Stimulated activated naive CD4-positive, alpha-beta T cell treated with Interleukin-2 at 50 U/mL for 16 hours (primary cell): ENCODE measurements at regions not wholly inside any gene's neighbourhood (a gene's known extent, or its start where the extent isn't known, plus 50 kb on each side); places are given as distances from the start of the nearest gene placed in this dataset.

ENCODE experiments used
- DNase-seq: peaks from one replicate; lab custom pipeline; 2025; lab: John Stamatoyannopoulos, UW

DNA sequence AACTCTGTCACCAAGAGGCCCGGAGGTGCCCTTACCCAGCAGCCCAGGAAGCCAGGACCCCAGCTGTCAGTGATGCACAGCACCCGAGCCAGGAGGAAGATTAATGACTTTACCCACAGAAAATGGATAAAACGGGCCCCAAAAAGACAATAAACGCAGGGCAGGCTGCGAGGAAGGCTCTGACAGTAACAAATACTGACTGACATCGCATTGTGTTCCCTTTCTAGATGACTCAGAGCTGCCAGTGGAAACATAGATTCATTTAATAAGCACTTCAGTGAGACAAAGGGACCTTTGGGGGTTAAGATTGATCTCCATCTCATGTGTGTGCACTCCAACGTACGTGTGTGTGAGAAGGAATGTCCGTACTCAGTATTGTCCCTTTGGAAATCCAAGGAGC lies 225.3 kb upstream of the PPP2R3A start:
- DNase-seq: no peak

DNA sequence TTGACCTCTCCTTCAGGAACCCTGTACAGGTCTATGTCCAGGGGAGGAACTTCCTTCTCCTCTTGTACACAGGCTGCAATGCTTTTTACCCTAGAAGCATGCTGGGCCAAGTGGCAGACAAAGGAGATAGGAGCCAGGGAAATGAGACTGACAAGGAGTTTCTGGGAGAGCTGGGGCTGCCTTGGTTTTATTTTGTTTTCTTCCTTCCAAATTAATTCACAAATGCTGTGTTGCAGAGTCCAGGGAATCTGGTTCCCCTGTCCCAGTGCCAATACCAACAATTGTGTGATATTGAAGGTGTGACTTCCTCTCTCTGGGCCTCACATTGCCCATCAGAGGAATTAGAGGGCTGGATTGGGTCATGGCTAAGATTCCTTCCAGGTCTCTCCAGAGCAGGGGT lies 224.8 kb upstream of the PPP2R3A start:
- no peak for DNase-seq

DNA sequence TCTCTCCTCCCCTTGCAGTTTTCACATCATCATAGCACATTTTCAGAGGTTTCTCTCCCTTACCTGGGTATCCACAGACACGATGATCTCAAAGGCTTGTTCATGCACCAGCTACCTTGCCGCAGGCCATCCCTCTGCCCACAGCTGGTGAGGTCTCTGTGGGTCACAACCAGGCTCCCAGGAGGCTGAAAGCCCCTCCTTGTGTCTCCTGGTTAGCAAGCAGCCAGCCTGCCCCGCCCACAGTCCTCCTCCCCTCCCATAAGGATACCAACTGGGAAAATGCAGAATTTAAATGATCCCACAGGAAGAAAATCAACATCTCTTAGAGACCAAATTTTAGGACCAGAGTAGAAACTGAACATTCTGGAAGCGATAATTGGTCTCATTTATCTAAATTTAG lies 213.5 kb upstream of the PPP2R3A start:
- no peak for DNase-seq

DNA sequence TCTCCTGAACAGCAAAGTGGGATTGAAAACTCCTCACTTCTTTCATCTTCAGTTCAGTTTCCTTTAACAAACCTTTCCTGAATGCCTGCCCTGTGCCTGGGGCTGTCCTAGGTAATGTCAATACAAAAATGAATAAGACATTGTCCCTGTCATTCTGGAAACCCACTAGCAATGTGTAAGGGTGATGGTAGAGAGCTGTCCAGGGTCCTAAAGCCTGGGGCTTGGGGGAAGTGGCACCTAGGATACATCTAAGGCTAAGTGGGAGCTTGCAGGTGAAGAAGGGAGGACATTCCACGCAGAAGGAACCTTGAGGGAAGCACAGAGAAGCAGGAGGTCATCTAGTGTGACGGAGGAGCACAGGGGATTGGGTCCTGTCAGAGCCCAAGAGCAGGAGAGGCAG lies 212.7 kb upstream of the PPP2R3A start:
- DNase-seq: no peak

DNA sequence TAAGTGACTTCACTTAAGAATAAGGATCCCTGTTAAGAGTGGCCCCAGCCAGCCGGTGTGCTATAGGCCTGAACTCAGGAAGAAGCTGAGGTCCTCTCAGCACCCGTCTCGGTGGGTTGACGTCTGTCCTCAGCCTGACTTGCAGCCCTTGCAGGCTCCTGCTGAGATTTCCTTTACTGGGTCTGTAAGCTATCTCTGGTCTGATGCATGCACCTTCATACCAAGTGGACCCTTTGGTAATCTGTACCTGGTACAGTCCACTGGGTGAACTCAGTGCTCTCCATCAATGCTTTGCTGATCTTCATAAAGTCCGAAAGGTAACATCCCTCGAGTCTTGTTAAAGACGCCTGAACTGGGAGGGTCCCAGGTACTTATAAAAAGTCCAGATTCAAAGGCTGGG lies 212.0 kb upstream of the PPP2R3A start:
- DNase-seq: no peak

DNA sequence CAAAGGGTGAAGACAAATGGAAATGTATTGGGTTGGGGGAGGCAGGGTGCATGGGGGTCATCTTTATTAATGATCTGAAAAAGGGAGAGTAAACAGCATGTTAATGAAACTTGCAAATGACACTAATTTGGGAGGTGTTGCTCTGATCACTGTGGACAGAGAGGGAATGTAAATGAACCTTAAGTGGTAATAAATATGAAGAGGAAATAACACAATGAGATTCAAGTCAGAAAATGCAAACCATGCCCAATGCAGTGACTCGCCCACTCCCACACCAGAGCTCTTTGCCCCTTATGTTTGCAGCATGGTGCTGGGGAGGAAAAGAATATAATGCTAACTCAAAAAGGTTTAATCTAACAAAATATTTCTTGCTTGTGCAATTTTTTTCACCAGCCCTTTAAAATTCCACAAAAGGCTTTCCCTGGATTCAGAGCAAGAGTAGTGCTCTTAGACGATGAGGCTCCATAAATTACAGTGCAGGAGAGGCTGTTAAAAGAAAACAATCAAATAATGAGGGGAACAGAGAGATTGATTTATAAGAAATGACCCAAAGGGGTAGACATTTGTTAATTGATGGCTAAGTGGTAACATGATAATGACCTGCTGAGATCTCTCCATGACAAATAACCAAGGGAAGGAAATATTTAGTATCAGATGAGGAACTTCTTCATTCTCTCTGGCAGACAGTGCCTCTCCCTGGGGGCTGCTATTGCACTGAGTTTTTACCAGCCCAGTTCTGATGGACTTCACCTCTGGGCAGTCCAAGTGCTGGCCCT lies 210.0 kb upstream of the PPP2R3A start:
- no peak for DNase-seq

DNA sequence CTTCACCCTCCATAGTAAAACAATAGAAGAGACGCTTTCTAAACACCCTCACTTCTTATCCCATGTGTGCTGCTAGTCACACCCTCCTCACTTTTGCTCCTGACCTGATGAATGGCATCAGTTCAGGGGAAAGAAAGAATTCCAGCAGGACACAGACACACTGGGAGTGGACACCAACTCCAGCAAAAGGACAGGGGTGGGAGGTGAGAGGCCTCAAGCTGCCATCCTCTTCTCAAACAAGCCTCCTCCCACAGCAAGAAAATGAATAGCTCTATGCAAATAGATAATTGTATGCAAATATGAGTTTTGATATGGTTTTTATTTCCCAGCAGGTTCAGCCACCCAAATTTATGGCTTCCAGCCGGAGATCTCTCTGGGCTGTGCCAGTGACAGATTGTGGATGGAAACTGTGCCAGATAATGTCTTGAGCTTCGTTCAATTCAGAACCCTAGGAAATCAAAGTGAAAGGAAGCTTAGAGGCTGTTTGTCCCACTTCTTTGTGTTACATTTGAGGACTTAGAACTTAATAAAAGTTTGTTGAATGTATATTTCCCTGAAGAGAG lies 209.3 kb upstream of the PPP2R3A start:
- no peak for DNase-seq

DNA sequence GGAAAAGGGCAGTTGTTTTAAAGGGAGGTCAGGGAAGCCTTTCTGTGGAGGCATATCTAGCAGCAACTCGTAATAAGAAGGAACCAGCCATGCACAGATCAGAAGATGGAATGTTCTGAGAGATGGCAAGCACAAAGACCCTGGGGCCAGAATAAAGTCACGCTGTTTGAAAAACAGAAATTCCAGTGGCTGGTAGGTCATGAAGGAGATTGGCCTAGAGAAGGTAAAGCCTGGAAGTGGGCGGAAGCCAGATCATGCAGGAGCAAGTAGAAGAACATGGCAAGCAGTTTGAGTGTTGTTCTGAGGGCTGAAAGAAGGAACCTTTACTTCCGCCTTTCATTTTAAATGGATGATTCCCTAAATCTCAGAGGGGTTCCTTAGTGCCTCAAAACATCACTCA lies 208.1 kb upstream of the PPP2R3A start:
- no peak for DNase-seq

DNA sequence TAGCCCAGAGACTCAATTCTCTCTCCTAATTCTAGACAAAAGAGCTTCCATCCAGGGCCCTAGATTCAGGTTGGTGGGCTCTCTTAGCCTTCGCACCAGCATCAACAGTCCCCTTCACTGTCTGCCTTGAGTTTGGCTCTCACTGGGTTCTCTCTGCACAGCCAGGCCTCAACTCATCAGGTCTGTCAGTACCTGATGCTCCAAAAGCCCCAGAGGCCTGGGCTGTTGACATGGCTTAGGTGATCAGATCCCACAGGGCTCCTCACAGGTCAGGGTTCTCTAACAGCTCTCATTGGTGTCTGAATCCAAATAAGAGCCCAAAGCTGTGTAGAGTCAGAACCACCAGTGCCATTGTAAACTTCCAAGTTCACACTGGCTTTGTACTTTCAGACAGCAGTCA lies 206.6 kb upstream of the PPP2R3A start:
- DNase-seq: no peak

DNA sequence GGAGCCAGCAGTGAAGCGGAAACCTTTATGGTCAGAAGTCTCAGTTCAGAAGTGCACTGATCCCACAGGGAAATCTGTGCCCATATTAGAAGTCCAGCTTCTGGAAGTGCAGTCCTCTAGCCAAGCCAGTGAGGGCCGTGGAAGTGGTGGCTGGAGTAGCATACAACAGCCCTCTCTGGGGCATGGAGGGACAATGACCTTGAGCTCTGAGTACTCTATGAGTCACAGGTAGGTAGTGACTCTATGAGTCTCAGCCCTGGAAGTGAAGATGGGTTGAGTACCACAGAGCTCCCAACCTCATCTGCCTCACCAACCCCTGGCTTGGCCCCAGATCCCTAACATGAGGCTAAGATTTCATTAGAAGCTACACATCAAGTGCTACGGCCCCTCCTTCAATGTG lies 205.9 kb upstream of the PPP2R3A start:
- DNase-seq: no peak

DNA sequence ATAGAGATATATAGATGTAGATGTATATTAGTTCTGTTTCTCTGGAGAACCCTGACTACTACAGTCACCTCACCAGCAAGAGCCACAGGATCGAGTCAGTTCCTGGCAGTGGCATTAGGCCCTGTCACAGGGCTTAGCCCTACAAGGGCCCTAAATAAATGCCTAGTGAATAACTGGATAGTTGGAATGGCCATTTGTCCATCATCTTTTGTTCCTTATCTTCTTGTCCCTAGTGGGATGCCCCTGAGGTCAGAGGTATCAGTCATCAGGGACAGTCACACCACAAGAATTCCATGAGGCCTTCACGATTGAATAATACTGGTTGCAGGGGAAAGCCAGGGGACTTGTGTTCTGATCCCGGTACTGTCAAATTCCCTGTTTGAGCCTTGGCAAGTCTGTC lies 204.9 kb upstream of the PPP2R3A start:
- DNase-seq: no peak

DNA sequence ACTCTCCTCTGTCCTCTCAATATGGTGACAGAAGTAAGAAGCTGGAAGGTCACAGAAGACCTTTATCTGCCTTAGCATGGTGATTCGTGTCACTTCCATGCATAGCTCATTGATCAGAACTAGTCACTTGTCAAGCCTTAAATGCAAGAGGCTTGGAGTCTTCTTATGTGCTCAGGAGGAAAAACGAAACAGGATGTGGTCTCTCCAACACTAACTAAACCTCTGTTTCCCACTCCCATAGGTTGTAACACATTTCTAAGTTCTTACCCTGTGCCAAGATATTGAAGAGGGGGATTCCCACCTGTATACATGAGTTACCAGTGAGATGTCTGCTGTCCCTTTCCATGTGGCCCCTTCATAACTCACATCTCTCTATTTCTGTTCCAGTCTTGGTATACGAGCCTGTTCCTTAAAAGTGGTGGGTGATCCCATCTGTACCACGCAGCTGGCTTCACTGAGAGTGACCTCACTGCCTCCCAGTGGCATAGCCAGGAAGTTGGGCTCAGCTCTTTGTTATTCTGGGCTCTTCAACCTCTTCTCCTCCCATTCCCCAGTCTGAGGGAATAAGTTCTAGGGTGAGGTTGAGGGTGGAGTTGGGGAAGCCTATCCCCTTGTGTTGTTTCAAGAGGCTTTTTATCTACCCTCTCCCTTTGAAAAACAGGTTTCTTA lies 203.2 kb upstream of the PPP2R3A start:
- no peak for DNase-seq

DNA sequence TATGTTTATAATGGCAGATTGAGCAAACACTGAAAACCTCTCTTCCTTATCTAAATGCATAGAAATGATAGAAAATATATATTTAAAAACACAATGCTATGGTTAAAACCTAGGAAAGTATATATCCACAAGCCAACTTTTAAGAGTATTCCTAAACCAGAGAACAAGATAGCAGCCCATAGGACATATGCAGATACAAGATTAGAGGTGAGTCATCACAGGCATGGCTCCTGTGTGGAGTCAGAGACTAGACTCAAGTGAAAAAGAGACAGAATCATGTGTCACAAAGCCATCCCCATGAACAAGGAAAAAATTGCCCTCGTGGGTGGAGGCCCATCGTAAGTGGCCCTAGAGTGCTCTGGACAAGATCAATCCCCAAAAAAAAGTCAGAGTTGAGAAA lies 199.4 kb upstream of the PPP2R3A start:
- DNase-seq: no peak

DNA sequence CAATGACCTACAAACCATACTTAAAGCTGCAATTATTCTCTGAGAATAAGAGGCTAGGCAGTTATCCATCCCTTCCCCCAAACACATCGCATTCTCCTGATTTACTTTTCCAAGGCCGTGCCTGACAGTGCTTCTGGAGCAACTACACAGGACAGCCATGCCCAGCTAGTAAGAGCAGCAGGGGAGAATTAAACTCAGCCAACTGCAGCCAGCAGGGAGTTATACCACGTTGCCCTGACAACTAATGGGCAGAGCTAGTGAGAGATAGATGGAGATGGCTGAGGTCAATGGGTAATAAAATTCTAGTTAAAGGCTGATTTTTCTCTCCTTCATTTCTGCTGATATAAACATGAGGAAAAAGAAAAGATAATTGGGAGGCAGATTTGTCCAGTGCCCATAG lies 193.8 kb upstream of the PPP2R3A start:
- no peak for DNase-seq

DNA sequence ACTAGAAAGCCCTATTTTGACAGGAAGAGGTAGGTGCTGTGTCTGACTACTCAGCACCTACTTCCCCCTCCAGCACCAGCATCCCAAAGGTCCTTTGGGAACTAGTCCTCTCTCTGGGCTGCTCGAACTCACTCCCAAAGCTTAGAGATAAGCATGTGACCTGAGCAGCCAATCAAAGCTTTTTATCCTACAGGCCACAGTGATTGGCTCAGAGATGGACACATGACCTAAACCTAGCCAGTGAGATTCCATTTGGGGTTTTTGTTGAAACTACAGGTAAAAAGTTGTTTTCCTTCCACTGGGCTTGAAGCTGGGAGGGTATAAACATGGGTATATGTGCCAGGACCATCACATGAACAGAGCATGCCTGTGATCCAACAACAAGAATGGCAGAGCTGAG lies 186.5 kb upstream of the PPP2R3A start:
- DNase-seq: no peak

DNA sequence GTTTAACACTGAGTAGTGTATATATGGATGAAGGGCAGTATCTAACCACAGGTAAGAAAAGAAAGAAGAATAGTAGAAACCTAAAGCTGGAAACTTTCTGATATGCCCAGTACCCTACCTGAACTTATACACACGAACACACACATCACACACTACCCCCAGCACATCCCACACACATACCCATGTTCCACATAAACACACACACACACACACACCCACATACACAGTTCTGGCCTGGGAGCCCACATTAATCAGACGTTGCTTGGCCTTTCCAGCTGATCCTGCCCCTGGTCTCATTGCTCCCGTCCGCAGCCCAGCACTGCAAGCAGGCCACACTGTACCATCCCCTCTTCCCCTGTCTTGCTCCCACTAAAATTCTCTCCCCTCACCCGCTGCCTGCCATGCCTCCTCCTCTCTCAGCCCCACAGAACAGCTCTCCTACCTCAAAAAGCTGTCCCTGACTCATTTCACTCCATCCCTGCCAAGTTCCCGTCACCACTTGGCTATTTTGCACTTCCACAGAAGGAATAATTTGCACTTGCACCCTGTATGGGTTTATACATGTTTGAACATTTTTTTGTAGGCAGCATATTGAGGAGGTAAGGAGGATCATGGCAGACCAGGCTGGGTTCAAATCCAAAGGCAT lies 185.8 kb upstream of the PPP2R3A start:
- DNase-seq: no peak

DNA sequence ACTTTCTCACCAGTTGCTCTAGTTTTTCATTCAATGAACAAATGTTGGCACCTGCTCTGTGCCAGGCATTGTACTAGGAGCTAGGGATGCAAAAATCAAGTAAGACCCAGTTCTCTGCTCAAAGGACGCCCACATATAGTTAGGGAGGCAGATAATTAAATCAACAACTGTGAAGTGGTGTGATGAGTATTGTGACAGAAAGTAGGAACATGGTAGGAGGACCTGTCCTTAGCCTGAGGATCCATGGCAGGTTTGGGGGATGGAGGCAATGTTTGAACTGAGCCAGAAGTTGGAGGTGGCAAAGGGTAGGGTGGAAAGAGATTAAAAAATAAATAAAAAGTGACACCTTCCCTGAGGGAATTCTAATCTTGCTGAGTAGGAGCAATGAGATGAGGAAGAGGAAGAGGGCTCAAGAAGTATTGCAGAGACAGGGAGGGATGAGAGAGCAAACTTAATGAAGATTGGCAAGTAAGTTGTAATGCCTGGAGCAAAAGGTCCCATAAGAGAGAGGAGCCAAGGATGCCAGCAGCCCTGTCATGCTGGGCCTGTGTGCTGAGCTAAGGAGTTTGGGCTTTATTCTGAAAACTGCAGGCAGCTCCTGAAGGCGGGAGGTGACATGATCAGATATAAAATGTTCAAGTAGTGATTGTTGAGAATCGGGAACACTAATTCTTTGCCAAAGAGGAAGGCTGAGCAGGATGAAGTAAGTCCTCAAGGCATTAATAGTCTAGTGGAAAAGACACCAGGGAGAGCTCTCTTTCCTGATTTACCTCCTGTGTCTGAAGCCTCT lies 184.3 kb upstream of the PPP2R3A start:
- DNase-seq: no peak

DNA sequence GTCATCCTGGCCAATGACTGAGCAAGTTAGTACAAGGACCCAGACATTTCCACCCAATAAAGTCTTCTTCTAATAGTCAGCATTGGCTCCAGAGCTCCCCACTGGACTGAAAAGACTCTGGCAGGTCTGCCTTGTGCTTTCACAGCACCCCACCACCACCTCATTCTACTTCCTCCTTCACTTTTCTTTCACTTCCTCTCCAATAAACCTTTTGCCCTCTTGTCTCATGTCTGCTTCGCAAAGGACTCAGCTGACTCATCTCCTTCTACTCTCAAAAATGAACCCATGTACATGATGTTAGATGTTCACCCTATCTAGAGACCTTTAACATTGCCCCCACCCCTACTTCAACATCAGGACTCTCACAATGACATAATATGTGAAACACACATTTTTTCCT lies 181.0 kb upstream of the PPP2R3A start:
- DNase-seq: no peak

DNA sequence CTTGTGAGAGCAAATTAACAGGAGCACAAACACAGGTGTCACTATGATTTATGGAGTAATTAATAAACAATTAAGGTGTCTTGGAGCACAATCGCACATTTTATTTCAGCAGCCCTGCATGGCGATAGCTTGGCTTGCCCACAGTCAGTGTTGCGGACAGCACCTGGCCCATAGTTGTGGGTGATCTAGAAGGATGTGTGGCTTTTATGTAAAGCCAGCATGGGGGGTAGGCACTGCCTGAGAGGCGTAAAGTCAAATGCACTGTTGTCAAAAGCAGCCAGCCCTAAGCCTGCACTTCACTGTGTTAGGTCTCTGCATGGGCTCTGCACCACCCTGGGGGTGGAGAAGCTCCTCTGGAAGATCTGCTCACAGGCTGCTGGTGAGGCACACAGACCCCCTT lies 177.4 kb upstream of the PPP2R3A start:
- no peak for DNase-seq

DNA sequence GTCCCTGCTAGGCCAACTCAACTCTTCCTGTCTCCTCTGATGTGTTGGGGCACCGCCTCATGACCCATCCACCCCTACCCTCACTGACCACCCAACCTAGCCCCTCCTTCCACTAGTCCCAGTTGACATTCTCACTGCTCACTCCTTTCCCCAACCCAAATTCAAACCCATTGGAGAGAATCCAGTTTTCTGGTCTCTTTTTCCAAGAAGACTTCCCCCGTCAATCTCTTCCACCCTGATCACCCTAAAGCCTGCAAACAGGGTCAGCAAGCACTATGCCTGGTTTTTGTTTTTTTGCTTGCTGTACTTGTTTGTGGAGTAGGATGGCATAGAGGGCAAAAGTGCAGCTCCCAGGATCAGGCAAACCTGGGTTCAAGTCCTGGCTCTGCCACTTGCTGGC lies 176.6 kb upstream of the PPP2R3A start:
- no peak for DNase-seq

DNA sequence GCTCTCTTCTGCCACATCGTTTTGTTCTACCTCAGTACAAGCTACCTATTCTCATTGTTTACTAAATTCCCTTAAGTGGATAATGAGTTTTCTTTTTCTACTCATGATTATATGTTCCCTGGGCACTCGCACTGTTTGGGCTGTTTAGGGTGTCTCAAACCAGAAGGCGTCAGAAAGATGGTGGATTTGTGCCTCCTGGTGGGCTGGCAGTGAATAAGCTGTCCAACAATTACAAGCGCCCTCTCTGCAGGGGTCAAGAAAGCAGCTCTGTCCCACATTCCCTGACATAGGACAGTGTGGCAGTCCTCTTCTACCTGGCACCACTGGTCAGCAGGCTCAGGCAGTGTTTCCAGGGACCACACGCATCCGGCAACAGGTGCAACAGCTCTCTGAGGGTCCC lies 173.4 kb upstream of the PPP2R3A start:
- DNase-seq: no peak

DNA sequence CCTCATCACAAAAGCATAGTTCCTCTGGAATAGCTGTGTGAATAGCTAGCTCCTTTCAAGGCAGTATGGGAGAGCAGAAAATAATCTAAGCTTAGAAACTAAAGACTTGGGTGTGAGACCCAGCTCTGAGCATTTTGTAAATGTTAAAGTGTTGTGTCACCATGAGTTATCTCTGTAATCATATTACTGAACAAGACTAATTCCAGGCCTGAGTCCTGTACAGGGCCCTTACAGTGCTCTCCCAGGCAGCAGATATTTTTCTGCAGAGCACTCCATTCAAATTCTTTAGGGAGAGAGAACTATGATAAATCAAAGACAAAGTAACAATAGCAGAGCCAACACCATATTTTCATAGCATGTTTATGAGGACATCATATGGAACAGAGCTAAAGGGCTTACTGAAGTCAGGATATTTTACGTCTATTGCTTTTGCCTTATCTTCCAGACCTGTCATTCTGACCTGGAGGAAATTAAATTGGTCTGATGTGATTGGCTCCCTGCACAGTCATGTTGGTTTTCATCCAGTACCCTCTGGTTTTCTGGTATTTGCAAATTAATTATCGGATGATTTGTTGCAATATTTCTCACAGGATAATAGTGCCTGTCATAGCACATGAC lies 172.6 kb upstream of the PPP2R3A start:
- no peak for DNase-seq
